ENCODE measurements at regions not wholly inside any gene's neighbourhood (a gene's known extent, or its start where the extent isn't known, plus 50 kb on each side); places are given as distances from the start of the nearest gene placed in this dataset.

- DNase-seq = no peak
Observed at GRCh38 chr12:46914336-46914735, 88.5 kb upstream of the SLC38A4 start.

- DNase-seq = no peak
Observed at GRCh38 chr12:46915082-46915481, 89.3 kb upstream of the SLC38A4 start.

GRCh38 chr12:46915836-46916235 is 90.0 kb upstream of the SLC38A4 start:
- no peak for DNase-seq

GRCh38 chr12:46916796-46917419 is 91.1 kb upstream of the SLC38A4 start:
- no peak for DNase-seq

GRCh38 chr12:46917821-46918220 is 92.0 kb upstream of the SLC38A4 start:
- DNase-seq = no peak

- DNase-seq = no peak
Observed at GRCh38 chr12:46918631-46919030, 92.8 kb upstream of the SLC38A4 start.

- DNase-seq = no peak
Observed at GRCh38 chr12:46919666-46920400, 94.0 kb upstream of the SLC38A4 start.

- DNase-seq = no peak
Observed at GRCh38 chr12:46920499-46920898, 94.7 kb upstream of the SLC38A4 start.

- no peak for DNase-seq
Observed at GRCh38 chr12:46921048-46921763, 95.4 kb upstream of the SLC38A4 start.

- no peak for DNase-seq
Observed at GRCh38 chr12:46921764-46922133, 96.0 kb upstream of the SLC38A4 start.

- no peak for DNase-seq
Observed at GRCh38 chr12:46926526-46926925, 100.7 kb upstream of the SLC38A4 start.

- no peak for DNase-seq
Observed at GRCh38 chr12:46930101-46930500, 104.3 kb upstream of the SLC38A4 start.

- DNase-seq = no peak
Observed at GRCh38 chr12:46933947-46934346, 108.2 kb upstream of the SLC38A4 start.

GRCh38 chr12:46934374-46935111 is 108.7 kb upstream of the SLC38A4 start:
- no peak for DNase-seq

- DNase-seq = no peak
Observed at GRCh38 chr12:46935271-46935847, 109.6 kb upstream of the SLC38A4 start.

GRCh38 chr12:46936042-46936441 is 110.2 kb upstream of the SLC38A4 start:
- no peak for DNase-seq

- no peak for DNase-seq
Observed at GRCh38 chr12:46938071-46938678, 112.4 kb upstream of the SLC38A4 start.

GRCh38 chr12:46941981-46942380 is 116.2 kb upstream of the SLC38A4 start:
- no peak for DNase-seq

GRCh38 chr12:46942579-46942978 is 116.8 kb upstream of the SLC38A4 start:
- DNase-seq = no peak

- no peak for DNase-seq
Observed at GRCh38 chr12:46944088-46944487, 118.3 kb upstream of the SLC38A4 start.

- no peak for DNase-seq
Observed at GRCh38 chr12:46944771-46945170, 119.0 kb upstream of the SLC38A4 start.

- no peak for DNase-seq
Observed at GRCh38 chr12:46945591-46945990, 119.8 kb upstream of the SLC38A4 start.

GRCh38 chr12:46946137-46946536 is 120.3 kb upstream of the SLC38A4 start:
- DNase-seq = no peak
